ENCODE measurements at regions not wholly inside any gene's neighbourhood (a gene's known extent, or its start where the extent isn't known, plus 50 kb on each side); places are given as distances from the start of the nearest gene placed in this dataset.

DNA sequence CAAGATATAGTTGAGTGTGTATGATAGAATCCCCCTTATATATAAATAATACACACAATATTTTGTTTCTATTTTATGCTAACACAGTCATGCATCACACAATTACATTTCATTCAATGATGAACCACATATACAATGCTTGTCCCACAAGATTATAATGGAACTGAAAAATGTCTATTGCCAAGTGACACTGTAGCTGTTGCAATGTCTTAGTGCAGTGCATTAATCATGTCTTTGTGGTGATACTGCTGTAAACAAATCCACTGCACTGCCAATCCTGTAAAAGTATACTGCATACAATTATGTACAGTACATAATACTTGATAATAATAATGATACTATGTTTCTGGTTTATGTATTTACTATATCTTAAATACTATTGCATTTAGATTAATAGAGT is 512.1 kb upstream of the CNTN3 start:
- H3K9me3 ChIP-seq (ENCODE audit: control insufficient read depth, low read depth, low read length): no peaks in the 10 kb centered on the region
- dilution Hi-C loops (cut with MboI; ENCODE audit: extremely low pct_ligation_motif_present, low sequenced_read_pairs): no loop called here
- DNase-seq (ENCODE audit: low read depth, low spot score) (no peak), FAIRE-seq (no peak)
- H3K9me1 ChIP-seq (ENCODE audit: control insufficient read depth, extremely low read depth, insufficient read depth, low read length): no peaks in the 10 kb centered on the region
- TF ChIP-seq EZH2 (IDR thresholded peaks at IDR 0.05; ENCODE audit: low read length): no peak
- TF ChIP-seq, protein P1, sequence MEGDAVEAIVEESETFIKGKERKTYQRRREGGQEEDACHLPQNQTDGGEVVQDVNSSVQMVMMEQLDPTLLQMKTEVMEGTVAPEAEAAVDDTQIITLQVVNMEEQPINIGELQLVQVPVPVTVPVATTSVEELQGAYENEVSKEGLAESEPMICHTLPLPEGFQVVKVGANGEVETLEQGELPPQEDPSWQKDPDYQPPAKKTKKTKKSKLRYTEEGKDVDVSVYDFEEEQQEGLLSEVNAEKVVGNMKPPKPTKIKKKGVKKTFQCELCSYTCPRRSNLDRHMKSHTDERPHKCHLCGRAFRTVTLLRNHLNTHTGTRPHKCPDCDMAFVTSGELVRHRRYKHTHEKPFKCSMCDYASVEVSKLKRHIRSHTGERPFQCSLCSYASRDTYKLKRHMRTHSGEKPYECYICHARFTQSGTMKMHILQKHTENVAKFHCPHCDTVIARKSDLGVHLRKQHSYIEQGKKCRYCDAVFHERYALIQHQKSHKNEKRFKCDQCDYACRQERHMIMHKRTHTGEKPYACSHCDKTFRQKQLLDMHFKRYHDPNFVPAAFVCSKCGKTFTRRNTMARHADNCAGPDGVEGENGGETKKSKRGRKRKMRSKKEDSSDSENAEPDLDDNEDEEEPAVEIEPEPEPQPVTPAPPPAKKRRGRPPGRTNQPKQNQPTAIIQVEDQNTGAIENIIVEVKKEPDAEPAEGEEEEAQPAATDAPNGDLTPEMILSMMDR (optimal IDR thresholded peaks at IDR 0.05 in 1 of 3, IDR thresholded peaks at IDR 0.05 in 1 of 3, conservative IDR thresholded peaks at IDR 0.05 in 1 of 3; ENCODE audit: extremely low read depth in 1 of 3, insufficient read depth in 2 of 3, low read length in 3 of 3): no peak
- no peaks in the 10 kb centered on the region for H3K79me2 ChIP-seq (ENCODE audit: control insufficient read depth, insufficient read depth, low read length)
- no peaks in the 10 kb centered on the region for H4K20me1 ChIP-seq (ENCODE audit: control insufficient read depth, extremely low read depth, insufficient read depth, low read length)
- no peaks in the 10 kb centered on the region for H3K27me3 ChIP-seq (ENCODE audit: control insufficient read depth, extremely low read depth, insufficient read depth, low read length)
- H3K4me2 ChIP-seq (ENCODE audit: control insufficient read depth, extremely low read depth, insufficient read depth, low read depth, low read length): no peak overlapping the region
- H3K4me3 ChIP-seq (ENCODE audit: control insufficient read depth in 2 of 3, extremely low read depth in 1 of 3, insufficient read depth in 2 of 3, low read depth in 1 of 3, low read length in 3 of 3): no peak overlapping the region
- no peaks in the 10 kb centered on the region for H3K36me3 ChIP-seq (ENCODE audit: control insufficient read depth in 2 of 2, extremely low read depth in 1 of 2, insufficient read depth in 2 of 2, low read length in 2 of 2)
- H2AFZ ChIP-seq (ENCODE audit: control insufficient read depth, low read length): no peak overlapping the region
- H3K27ac ChIP-seq (ENCODE audit: control insufficient read depth, insufficient read depth, low read length): no peak overlapping the region
- H3K4me1 ChIP-seq (ENCODE audit: control insufficient read depth, extremely low read depth, insufficient read depth, low read length): no peaks in the 10 kb centered on the region
- no peak overlapping the region for H3K9ac ChIP-seq (ENCODE audit: control insufficient read depth, extremely low read depth, insufficient read depth, low read length)

DNA sequence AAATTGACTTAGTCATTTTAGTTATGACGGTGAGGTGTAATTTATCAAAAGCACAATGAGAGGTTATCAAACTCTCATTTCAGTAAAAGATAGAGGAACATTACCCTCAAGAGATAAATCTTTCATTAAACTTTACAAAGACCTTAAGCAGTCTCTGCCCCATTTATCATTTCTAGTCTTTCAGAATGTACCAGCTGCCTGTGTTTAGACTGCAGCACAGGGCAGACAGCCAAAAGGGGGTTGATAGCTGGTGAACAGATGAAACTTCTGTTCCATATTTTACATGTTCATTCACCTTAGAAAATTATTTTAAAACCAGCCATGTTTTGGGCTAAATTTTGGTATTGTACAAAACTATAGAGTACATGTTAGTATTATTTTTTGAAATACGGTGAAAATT is 514.6 kb upstream of the CNTN3 start:
- Histone ChIP-seq H4K20me1 (ENCODE audit: control insufficient read depth, extremely low read depth, insufficient read depth, low read length) (no peaks in the 10 kb centered on the region), H3K27ac (ENCODE audit: control insufficient read depth, insufficient read depth, low read length) (no peak overlapping the region), H3K27me3 (ENCODE audit: control insufficient read depth, extremely low read depth, insufficient read depth, low read length) (no peaks in the 10 kb centered on the region), H3K9me1 (ENCODE audit: control insufficient read depth, extremely low read depth, insufficient read depth, low read length) (no peaks in the 10 kb centered on the region), H3K9me3 (ENCODE audit: control insufficient read depth, low read depth, low read length) (no peaks in the 10 kb centered on the region), H3K79me2 (ENCODE audit: control insufficient read depth, insufficient read depth, low read length) (no peaks in the 10 kb centered on the region), H3K9ac (ENCODE audit: control insufficient read depth, extremely low read depth, insufficient read depth, low read length) (no peak overlapping the region), H3K36me3 (ENCODE audit: control insufficient read depth in 2 of 2, extremely low read depth in 1 of 2, insufficient read depth in 2 of 2, low read length in 2 of 2) (no peaks in the 10 kb centered on the region), H3K4me2 (ENCODE audit: control insufficient read depth, extremely low read depth, insufficient read depth, low read depth, low read length) (no peak overlapping the region), H3K4me3 (ENCODE audit: control insufficient read depth in 2 of 3, extremely low read depth in 1 of 3, insufficient read depth in 2 of 3, low read depth in 1 of 3, low read length in 3 of 3) (no peak overlapping the region), H3K4me1 (ENCODE audit: control insufficient read depth, extremely low read depth, insufficient read depth, low read length) (no peaks in the 10 kb centered on the region), H2AFZ (ENCODE audit: control insufficient read depth, low read length) (no peak overlapping the region)
- no peak for FAIRE-seq
- TF ChIP-seq, protein P1 (optimal IDR thresholded peaks at IDR 0.05 in 1 of 3, IDR thresholded peaks at IDR 0.05 in 1 of 3, conservative IDR thresholded peaks at IDR 0.05 in 1 of 3; ENCODE audit: extremely low read depth in 1 of 3, insufficient read depth in 2 of 3, low read length in 3 of 3): no peak
- no peak for TF ChIP-seq EZH2 (IDR thresholded peaks at IDR 0.05; ENCODE audit: low read length)
- dilution Hi-C loops (cut with MboI; ENCODE audit: extremely low pct_ligation_motif_present, low sequenced_read_pairs): no loop called here
- DNase-seq (ENCODE audit: low read depth, low spot score): no peak

Measured in keratinocyte (primary cell).